HepG2 (cell line): ENCODE measurements at regions not wholly inside any gene's neighbourhood (a gene's known extent, or its start where the extent isn't known, plus 50 kb on each side); places are given as distances from the start of the nearest gene placed in this dataset.

Experiments used
- ATM ChIP-seq: fragments of 450-650 bp; IDR thresholded peaks from 2 replicates; pipeline ENCODE4 v1.7.1; 2017; ENCODE audit warnings: mild to moderate bottlenecking, borderline replicate concordance
- CAMTA2 ChIP-seq: sonication (generic); formaldehyde crosslinking; IDR thresholded peaks from 2 replicates; pipeline ENCODE4 v1.4.0; 2020; ENCODE audit warnings: mild to moderate bottlenecking, missing genetic modification reagents, borderline replicate concordance
- CTCF ChIP-seq: sonication (generic); formaldehyde crosslinking; IDR thresholded peaks from 2 replicates; pipeline ENCODE4 v1.5.0; 2020; ENCODE audit warnings: mild to moderate bottlenecking, missing genetic modification reagents, moderate library complexity
- GPN1 ChIP-seq: sonication (generic); formaldehyde crosslinking; IDR thresholded peaks from 2 replicates; pipeline ENCODE4 v1.5.1; 2020; ENCODE audit warnings: missing genetic modification reagents, borderline replicate concordance
- MNT ChIP-seq: fragments of 450-650 bp; IDR thresholded peaks from 2 replicates; pipeline ENCODE4 v1.6.1; 2016
- PBX2 ChIP-seq: IDR thresholded peaks from 2 replicates; pipeline ENCODE4 v1.6.1; 2016; ENCODE audit warnings: control low read depth
- SP4 ChIP-seq: sonication (generic); formaldehyde crosslinking; IDR thresholded peaks from 2 replicates; pipeline ENCODE4 v1.8.1; 2023; ENCODE audit warnings: mild to moderate bottlenecking, missing genetic modification reagents
- ZNF704 ChIP-seq: sonication (generic); formaldehyde crosslinking; IDR thresholded peaks from 2 replicates; pipeline ENCODE4 v1.8.1; 2023; ENCODE audit warnings: mild to moderate bottlenecking, inconsistent platforms, moderate library complexity, missing genetic modification reagents, borderline replicate concordance
- ZNF713 ChIP-seq: sonication (generic); formaldehyde crosslinking; IDR thresholded peaks from 2 replicates; pipeline ENCODE4 v1.4.0; 2020; ENCODE audit warnings: mild to moderate bottlenecking, missing genetic modification reagents

GRCh38 chr4:37095925-37096324 lies 148.6 kb upstream of the NWD2 start:
- TF ChIP-seq ATM (no peak), CTCF (no peak), GPN1 (no peak), ZNF713 (CRISPR knock-in tag) (no peak), MNT (no peak), CAMTA2 (CRISPR knock-in tag) (no peak), SP4 (CRISPR knock-in tag) (no peak), PBX2 (CRISPR knock-in tag) (no peak), ZNF704 (CRISPR knock-in tag) (no peak)
